ENCODE measurements at regions not wholly inside any gene's neighbourhood (a gene's known extent, or its start where the extent isn't known, plus 50 kb on each side); places are given as distances from the start of the nearest gene placed in this dataset.
A peak's percentile ranks its signal among the peaks of the same experiment; 100 is the strongest.

- Histone ChIP-seq H3K9me1 (replicated peaks; ENCODE audit: control insufficient read depth, extremely low read depth, insufficient read depth, low read length) (no peaks in the 10 kb centered on the region), H3K27ac (ENCODE audit: insufficient read depth, low read depth, low read length) (no peak overlapping the region), H4K20me1 (replicated peaks; ENCODE audit: control insufficient read depth, extremely low read depth, insufficient read depth, low read length) (no peaks in the 10 kb centered on the region), H3K9ac (replicated peaks; ENCODE audit: extremely low read depth, insufficient read depth, low read length) (peak overlapping the region; percentile 22), H3K4me1 (ENCODE audit: control insufficient read depth, extremely low read depth, insufficient read depth, low read length) (no peaks in the 10 kb centered on the region), H3K27me3 (ENCODE audit: control insufficient read depth in 2 of 2, insufficient read depth in 2 of 2, low read length in 2 of 2) (no peaks in the 10 kb centered on the region), H2AFZ (ENCODE audit: low read depth, low read length) (no peak overlapping the region), H3K4me2 (ENCODE audit: insufficient read depth, low read length) (no peak overlapping the region), H3K9me3 (replicated peaks; ENCODE audit: control insufficient read depth, insufficient read depth, low read length) (no peaks in the 10 kb centered on the region), H3K4me3 (replicated peaks in 1 of 3; ENCODE audit: insufficient read depth in 1 of 3, low read depth in 1 of 3, low read length in 3 of 3) (no peak overlapping the region), H3K36me3 (ENCODE audit: control insufficient read depth in 2 of 2, extremely low read depth in 1 of 2, insufficient read depth in 2 of 2, low read length in 2 of 2) (no peaks in the 10 kb centered on the region), H3K79me2 (ENCODE audit: control insufficient read depth, insufficient read depth, low read length) (no peaks in the 10 kb centered on the region)
- ChIA-PET POLR2A (no interaction called here), CTCF (interaction anchor here (0.6 to 4.1 kb wide), 41 partner anchors 9 to 896 kb away, joined by 3 to 67 read pairs (median 5); partner anchors contain the start of gene TBX18)
- TF ChIP-seq CTCF (IDR thresholded peaks at IDR 0.05; ENCODE audit: extremely low read depth in 1 of 2, insufficient read depth in 1 of 2, low read depth in 1 of 2, low read length in 2 of 2), result peak; percentile 86 to 88
- TF ChIP-seq MYC (IDR thresholded peaks at IDR 0.05; ENCODE audit: low read depth, low read length), result no peak
- no peak for TF ChIP-seq GATA2 (IDR thresholded peaks at IDR 0.05; ENCODE audit: insufficient read depth, insufficient read length, low read depth, low read length)
- TF ChIP-seq POLR2A (IDR thresholded peaks at IDR 0.05; ENCODE audit: low read depth, low read length), result no peak
- no peak for TF ChIP-seq JUN (IDR thresholded peaks at IDR 0.05; ENCODE audit: borderline replicate concordance, insufficient read depth, insufficient read length, low read depth)
- intact Hi-C loops (cut with micrococcal nuclease), result loop anchor here (1.0 to 2.0 kb wide), 7 partner anchors 64 to 539 kb away; no protein-coding TSS in a partner anchor
- dilution Hi-C loops (cut with MboI; ENCODE audit: extremely low pct_ligation_motif_present, low sequenced_read_pairs), result no loop called here
- peak; percentile 81 for FAIRE-seq
- peak; percentile 82 for DNase-seq (ENCODE audit: low read depth, low spot score)
- BruUV-seq (replicated peaks), result no TSS peak
These were observed 201.0 kb upstream of the CEP162 start for GRCh38 chr6:84428300-84428907.
